Ishikawa (cell line): ENCODE measurements at regions not wholly inside any gene's neighbourhood (a gene's known extent, or its start where the extent isn't known, plus 50 kb on each side); places are given as distances from the start of the nearest gene placed in this dataset.

Experiments used
- CEBPB ChIP-seq: IDR thresholded peaks from 2 replicates; pipeline ENCODE4 v1.6.1; 2012
- CREB1 ChIP-seq: IDR thresholded peaks from 2 replicates; pipeline ENCODE4 v1.6.1; 2012; ENCODE audit warnings: low read depth
- EGR1 ChIP-seq: IDR thresholded peaks from 2 replicates; pipeline ENCODE4 v1.6.1; 2012
- EP300 ChIP-seq: IDR thresholded peaks from 2 replicates; pipeline ENCODE4 v1.6.1; 2012; ENCODE audit warnings: borderline replicate concordance
- FOXM1 ChIP-seq: IDR thresholded peaks from 2 replicates; pipeline ENCODE4 v1.6.1; 2012; ENCODE audit warnings: low read depth, borderline replicate concordance
- MAX ChIP-seq: IDR thresholded peaks from 2 replicates; pipeline ENCODE4 v1.6.1; 2012
- NFIC ChIP-seq: IDR thresholded peaks from 2 replicates; pipeline ENCODE4 v1.6.1; 2012
- RAD21 ChIP-seq: IDR thresholded peaks from 2 replicates; pipeline ENCODE4 v1.6.1; 2012; ENCODE audit warnings: low read depth
- REST ChIP-seq: IDR thresholded peaks from 2 replicates; pipeline ENCODE4 v1.6.1; 2012; ENCODE audit warnings: low read depth, mild to moderate bottlenecking
- TAF1 ChIP-seq: IDR thresholded peaks from 2 replicates; pipeline ENCODE4 v1.6.1; 2012; ENCODE audit warnings: low read depth, mild to moderate bottlenecking
- TCF12 ChIP-seq: IDR thresholded peaks from 2 replicates; pipeline ENCODE4 v1.6.1; 2012; ENCODE audit warnings: low read depth
- TEAD4 ChIP-seq: IDR thresholded peaks from 2 replicates; pipeline ENCODE4 v1.6.1; 2012
- USF1 ChIP-seq: IDR thresholded peaks from 2 replicates; pipeline ENCODE4 v1.6.1; 2012
- YY1 ChIP-seq: IDR thresholded peaks from 2 replicates; pipeline ENCODE4 v1.6.1; 2012; ENCODE audit warnings: low read depth
- ZBTB7A ChIP-seq: IDR thresholded peaks from 2 replicates; pipeline ENCODE4 v1.6.1; 2012; ENCODE audit warnings: low read depth

- TF ChIP-seq CEBPB (no peak), FOXM1 (no peak), USF1 (no peak), NFIC (no peak), YY1 (no peak), TCF12 (no peak), REST (no peak), EP300 (no peak), TEAD4 (no peak), RAD21 (no peak), ZBTB7A (no peak), TAF1 (no peak), CREB1 (no peak), EGR1 (no peak), MAX (no peak)
These were observed 132.2 kb upstream of the CST7 start for GRCh38 chr20:24816907-24817306.

- no peak for TF ChIP-seq CREB1
- TF ChIP-seq RAD21: no peak
- TF ChIP-seq TEAD4: no peak
- no peak for TF ChIP-seq TCF12
- no peak for TF ChIP-seq CEBPB
- no peak for TF ChIP-seq ZBTB7A
- TF ChIP-seq YY1: no peak
- TF ChIP-seq EP300: no peak
- no peak for TF ChIP-seq NFIC
- TF ChIP-seq EGR1: no peak
- no peak for TF ChIP-seq TAF1
- TF ChIP-seq FOXM1: no peak
- no peak for TF ChIP-seq REST
- no peak for TF ChIP-seq USF1
- TF ChIP-seq MAX: no peak
These were observed 131.7 kb upstream of the CST7 start for GRCh38 chr20:24817351-24817750.

GRCh38 chr20:24818056-24818455 lies 131.0 kb upstream of the CST7 start:
- TF ChIP-seq MAX (no peak), REST (no peak), CREB1 (no peak), NFIC (no peak), YY1 (no peak), FOXM1 (no peak), TEAD4 (no peak), TAF1 (no peak), TCF12 (no peak), EP300 (no peak), USF1 (no peak), EGR1 (no peak), CEBPB (no peak), ZBTB7A (no peak), RAD21 (no peak)

- TF ChIP-seq YY1 (no peak), FOXM1 (no peak), ZBTB7A (no peak), NFIC (no peak), TCF12 (no peak), USF1 (no peak), TAF1 (no peak), MAX (no peak), TEAD4 (no peak), CREB1 (no peak), EP300 (no peak), EGR1 (no peak), CEBPB (no peak), RAD21 (no peak), REST (no peak)
These were observed 129.6 kb upstream of the CST7 start for GRCh38 chr20:24819331-24819965.
